PC-9 (cell line): ENCODE measurements at regions not wholly inside any gene's neighbourhood (a gene's known extent, or its start where the extent isn't known, plus 50 kb on each side); places are given as distances from the start of the nearest gene placed in this dataset.

Experiments used
- CTCF ChIP-seq: fragments of 200-600 bp; sonication (generic); conservative IDR thresholded peaks from 2 replicates; pipeline ENCODE4 v1.6.1; 2017; ENCODE audit warnings: mixed run types, antibody characterized with exemption, mild to moderate bottlenecking, moderate library complexity
- EZH2 ChIP-seq: fragments of 200-600 bp; sonication (generic); IDR thresholded peaks from 2 replicates; pipeline ENCODE4 v1.8.0; 2017; ENCODE audit warnings: antibody characterized with exemption, low read depth

- TF ChIP-seq CTCF (no peak), EZH2 (no peak)
Measured at GRCh38 chr2:8461341-8461740, 220.5 kb upstream of the ID2 start.
